ENCODE measurements at regions not wholly inside any gene's neighbourhood (a gene's known extent, or its start where the extent isn't known, plus 50 kb on each side); places are given as distances from the start of the nearest gene placed in this dataset.
"Not testable (repeated sequence)": the region's sequence is repeated elsewhere in the genome, so short reads cannot be mapped to it uniquely, and the experiment has no call there.

DNA sequence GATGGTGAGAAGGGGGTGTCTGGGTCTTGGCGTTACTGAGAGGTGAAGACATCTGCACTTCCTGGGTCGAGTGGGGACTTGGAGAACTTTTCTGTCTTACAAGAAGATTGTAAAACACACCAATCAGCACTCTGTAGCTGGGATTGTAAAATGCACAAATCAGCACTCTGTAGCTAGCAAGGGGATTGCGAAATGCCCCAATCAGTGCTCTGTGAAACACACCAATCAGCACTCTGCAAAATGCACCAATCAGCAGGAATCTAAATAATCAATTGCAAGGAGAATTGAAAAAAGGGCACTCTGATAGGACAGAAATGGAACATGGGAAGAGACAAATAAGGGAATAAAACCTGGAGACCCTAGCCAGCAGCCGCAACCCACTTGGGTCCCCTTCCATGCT is 376.1 kb upstream of the SFSWAP start:
- DNase-seq (ENCODE audit: low read depth), result no peak
- Histone ChIP-seq H3K36me3 (ENCODE audit: control insufficient read depth, insufficient read depth, low read length) (no peaks in the 10 kb centered on the region), H3K4me3 (ENCODE audit: low read depth, low read length) (no peak overlapping the region), H3K27me3 (ENCODE audit: control insufficient read depth, insufficient read depth, low read length) (no peaks in the 10 kb centered on the region)
- TF ChIP-seq CTCF (IDR thresholded peaks at IDR 0.05; ENCODE audit: insufficient read depth, low read length, poor library complexity, severe bottlenecking), result no peak

DNA sequence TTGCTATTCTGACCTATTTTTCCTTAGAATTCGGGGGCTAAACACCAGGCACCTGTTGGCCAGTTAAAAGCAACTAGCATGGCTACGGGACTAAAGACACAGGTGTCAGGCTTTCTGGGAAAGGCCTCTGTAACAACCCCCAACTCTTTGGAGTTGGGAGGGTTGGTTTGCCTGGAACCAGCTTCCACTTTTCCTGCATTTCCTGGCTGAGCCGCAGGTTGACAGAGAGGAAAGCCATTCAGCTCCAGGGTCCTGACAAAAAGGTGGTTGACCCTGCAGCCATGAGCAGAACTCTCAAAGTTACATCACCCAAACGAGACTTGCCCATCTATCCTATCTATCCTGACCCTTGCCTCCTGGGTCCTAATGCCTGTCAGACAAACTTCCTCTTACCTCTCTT is 375.4 kb upstream of the SFSWAP start:
- Histone ChIP-seq H3K27me3 (ENCODE audit: control insufficient read depth, insufficient read depth, low read length) (no peaks in the 10 kb centered on the region), H3K36me3 (ENCODE audit: control insufficient read depth, insufficient read depth, low read length) (no peaks in the 10 kb centered on the region), H3K4me3 (ENCODE audit: low read depth, low read length) (no peak overlapping the region)
- TF ChIP-seq CTCF (IDR thresholded peaks at IDR 0.05; ENCODE audit: insufficient read depth, low read length, poor library complexity, severe bottlenecking), result no peak
- DNase-seq (ENCODE audit: low read depth), result no peak

GRCh38 chr12:131337861-131338260 is 373.0 kb upstream of the SFSWAP start:
- not testable (repeated sequence) for DNase-seq (ENCODE audit: low read depth); H3K4me3 ChIP-seq (ENCODE audit: low read depth, low read length); H3K36me3 ChIP-seq (ENCODE audit: control insufficient read depth, insufficient read depth, low read length); H3K27me3 ChIP-seq (ENCODE audit: control insufficient read depth, insufficient read depth, low read length)

- DNase-seq (ENCODE audit: low read depth), result no peak
- Histone ChIP-seq H3K36me3 (ENCODE audit: control insufficient read depth, insufficient read depth, low read length) (no peaks in the 10 kb centered on the region), H3K4me3 (ENCODE audit: low read depth, low read length) (no peak overlapping the region), H3K27me3 (ENCODE audit: control insufficient read depth, insufficient read depth, low read length) (no peaks in the 10 kb centered on the region)
- TF ChIP-seq CTCF (IDR thresholded peaks at IDR 0.05; ENCODE audit: insufficient read depth, low read length, poor library complexity, severe bottlenecking), result no peak
These were observed 370.2 kb upstream of the SFSWAP start for GRCh38 chr12:131340616-131341210.

- DNase-seq (ENCODE audit: low read depth); H3K36me3 ChIP-seq (ENCODE audit: control insufficient read depth, insufficient read depth, low read length); H3K4me3 ChIP-seq (ENCODE audit: low read depth, low read length); H3K27me3 ChIP-seq (ENCODE audit: control insufficient read depth, insufficient read depth, low read length): not testable (repeated sequence)
These were observed 369.3 kb upstream of the SFSWAP start for GRCh38 chr12:131341608-131342007.

DNA sequence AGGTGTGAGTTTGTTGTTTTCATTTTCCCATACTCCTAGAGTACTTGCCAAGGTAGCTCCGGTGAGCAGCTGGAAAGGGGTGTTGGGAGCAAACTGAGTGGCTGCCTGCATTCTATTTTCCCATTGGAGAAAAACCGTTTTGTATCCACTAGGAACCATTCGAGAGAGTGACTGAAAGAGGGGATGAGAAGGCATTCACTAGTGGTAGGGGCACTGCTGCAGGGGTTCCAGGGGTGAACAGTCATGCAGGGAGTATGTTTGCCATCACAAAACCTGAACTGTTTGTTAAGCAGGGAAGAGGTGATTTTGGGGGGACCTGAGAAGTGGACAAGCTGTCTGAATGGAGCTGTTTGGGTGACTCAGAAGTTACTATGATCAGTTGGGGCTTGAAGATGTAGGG is 367.5 kb upstream of the SFSWAP start:
- not testable (repeated sequence) for H3K27me3 ChIP-seq (ENCODE audit: control insufficient read depth, insufficient read depth, low read length); DNase-seq (ENCODE audit: low read depth); H3K36me3 ChIP-seq (ENCODE audit: control insufficient read depth, insufficient read depth, low read length); H3K4me3 ChIP-seq (ENCODE audit: low read depth, low read length)

- not testable (repeated sequence) for H3K27me3 ChIP-seq (ENCODE audit: control insufficient read depth, insufficient read depth, low read length); H3K36me3 ChIP-seq (ENCODE audit: control insufficient read depth, insufficient read depth, low read length); DNase-seq (ENCODE audit: low read depth); H3K4me3 ChIP-seq (ENCODE audit: low read depth, low read length)
These were observed 366.0 kb upstream of the SFSWAP start for GRCh38 chr12:131344715-131345520.
